Midbrain (tissue), 1 donor: ENCODE measurements at regions not wholly inside any gene's neighbourhood (a gene's known extent, or its start where the extent isn't known, plus 50 kb on each side); places are given as distances from the start of the nearest gene placed in this dataset.
A peak's percentile ranks its signal among the peaks of the same experiment; 100 is the strongest.
"Not testable (repeated sequence)": the region's sequence is repeated elsewhere in the genome, so short reads cannot be mapped to it uniquely, and the experiment has no call there.

Source experiments
- DNase-seq: peaks from one replicate; lab custom pipeline; 2025; lab: John Stamatoyannopoulos, UW

DNA sequence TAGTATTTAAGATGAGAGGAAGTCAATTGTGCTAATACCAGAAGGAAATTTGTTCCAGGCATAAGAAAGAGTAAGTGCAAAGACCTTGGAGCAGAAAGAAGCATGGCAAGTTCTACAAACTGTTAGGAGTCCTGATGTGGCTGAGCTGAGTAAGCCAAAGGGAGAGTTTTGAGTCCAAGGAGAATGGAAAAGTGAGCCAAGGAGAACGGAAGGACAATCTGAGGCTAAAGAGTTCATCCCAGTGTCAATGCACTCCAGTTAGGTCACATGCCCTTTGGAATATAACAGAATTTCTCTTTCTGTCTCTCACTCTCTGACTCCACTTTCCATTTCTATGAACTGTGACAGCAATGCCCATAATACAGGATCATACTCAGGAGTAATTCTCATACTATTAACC, 224.7 kb downstream of the CAAP1 start:
- no peak for DNase-seq

DNA sequence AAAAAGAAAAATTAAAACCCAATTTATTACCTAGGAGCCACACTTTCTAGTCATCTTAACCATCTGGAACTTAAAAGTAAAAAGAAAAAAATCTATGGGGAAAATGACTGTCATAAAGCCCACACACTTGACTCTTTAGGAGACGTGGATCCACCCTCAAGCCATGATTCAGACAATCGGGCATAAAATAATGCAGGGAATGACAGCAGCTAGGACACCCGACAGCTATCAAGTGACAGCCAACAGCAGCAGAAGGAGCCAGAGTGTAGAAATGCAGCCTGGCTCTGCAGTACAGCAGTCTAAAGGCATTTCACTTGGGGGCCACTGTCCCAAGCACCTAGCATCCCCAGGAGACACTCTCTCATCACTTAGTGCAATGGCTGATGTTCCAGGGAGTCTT, 226.9 kb downstream of the CAAP1 start:
- DNase-seq = no peak

DNA sequence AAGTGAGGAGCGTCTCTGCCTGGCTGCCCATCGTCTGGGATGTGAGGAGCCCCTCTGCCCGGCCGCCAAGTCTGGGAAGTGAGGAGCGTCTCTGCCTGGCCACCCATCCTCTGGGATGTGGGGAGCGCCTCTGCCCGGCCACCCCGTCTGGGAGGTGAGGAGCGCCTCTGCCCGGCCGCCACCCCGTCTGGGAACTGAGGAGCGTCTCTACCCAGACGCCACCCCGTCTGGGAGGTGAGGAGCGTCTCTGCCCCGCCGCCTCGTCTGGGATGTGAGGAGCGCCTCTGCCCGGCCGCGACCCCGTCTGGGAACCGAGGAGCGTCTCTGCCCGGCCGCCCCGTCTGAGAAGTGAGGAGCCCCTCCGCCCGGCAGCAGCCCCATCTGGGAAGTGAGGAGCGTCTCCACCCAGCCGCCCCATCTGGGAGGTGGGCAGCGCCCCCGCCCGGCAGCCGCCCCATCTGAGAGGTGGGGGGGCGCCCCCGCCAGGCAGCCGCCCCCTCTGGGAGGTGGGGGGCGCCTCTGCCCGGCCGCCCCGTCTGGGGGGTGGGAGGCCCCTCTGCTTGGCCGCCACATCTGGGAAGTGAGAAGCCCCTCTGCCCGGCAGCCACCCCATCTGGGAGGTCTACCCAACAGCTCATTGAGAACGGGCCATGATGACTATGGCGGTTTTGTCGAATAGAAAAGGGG, 228.4 kb downstream of the CAAP1 start:
- not testable (repeated sequence) for DNase-seq

DNA sequence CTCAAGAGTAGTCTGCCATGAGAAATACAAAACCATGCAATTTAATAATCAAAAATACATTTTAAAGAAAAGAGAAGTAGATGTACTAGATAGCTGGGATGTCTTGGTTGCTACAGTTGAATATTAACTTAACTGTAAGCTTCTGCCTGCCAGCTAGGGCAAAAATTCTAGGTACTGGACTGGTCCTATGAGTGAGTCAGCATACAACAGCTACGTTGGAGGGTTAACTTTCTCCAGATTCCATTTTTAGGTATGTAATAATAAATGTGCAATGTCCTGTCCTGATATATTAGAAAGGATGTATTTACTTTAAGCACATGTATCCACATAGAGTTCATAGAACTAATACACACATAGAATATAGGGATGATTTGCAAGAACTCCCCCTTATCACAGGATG, 230.1 kb downstream of the CAAP1 start:
- DNase-seq = no peak

DNA sequence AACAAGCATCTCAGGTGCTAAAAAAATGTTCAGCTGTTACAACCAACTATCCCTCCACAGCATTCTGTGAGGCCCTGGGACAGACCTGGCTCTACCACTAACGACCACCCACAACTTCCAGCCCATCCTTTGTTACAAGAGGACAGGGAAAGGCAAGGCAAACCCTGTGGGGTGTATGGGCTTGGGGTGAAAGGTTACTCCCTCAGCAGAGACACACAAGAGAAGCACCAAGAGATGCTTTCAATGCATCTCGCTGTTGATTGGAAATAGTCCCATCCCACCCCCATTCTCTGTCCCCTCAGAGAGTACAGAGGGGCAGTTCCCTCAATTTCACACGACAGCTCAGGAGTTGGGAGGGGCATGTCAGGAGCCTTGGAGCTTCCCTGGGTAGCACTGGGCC, 234.1 kb downstream of the CAAP1 start:
- DNase-seq = no peak

DNA sequence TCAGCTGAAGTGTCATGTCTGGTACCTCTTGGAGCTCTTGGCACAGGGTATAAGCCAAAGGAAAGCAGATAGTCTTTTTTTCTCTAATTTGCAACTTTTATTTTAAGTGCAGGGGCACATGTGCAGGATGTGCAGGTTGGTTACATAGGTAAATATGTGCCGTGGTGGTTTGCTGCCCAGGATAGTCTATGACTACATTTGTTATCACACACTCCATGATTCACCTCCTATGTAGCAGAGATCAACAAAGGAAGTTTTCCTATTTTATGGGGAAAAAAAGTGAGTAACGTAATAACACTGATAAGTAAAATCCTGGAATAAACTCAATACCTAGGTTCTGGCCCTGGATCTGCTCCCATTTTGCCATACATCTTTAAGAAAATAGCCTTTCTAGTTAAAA, 234.6 kb downstream of the CAAP1 start:
- no peak for DNase-seq

DNA sequence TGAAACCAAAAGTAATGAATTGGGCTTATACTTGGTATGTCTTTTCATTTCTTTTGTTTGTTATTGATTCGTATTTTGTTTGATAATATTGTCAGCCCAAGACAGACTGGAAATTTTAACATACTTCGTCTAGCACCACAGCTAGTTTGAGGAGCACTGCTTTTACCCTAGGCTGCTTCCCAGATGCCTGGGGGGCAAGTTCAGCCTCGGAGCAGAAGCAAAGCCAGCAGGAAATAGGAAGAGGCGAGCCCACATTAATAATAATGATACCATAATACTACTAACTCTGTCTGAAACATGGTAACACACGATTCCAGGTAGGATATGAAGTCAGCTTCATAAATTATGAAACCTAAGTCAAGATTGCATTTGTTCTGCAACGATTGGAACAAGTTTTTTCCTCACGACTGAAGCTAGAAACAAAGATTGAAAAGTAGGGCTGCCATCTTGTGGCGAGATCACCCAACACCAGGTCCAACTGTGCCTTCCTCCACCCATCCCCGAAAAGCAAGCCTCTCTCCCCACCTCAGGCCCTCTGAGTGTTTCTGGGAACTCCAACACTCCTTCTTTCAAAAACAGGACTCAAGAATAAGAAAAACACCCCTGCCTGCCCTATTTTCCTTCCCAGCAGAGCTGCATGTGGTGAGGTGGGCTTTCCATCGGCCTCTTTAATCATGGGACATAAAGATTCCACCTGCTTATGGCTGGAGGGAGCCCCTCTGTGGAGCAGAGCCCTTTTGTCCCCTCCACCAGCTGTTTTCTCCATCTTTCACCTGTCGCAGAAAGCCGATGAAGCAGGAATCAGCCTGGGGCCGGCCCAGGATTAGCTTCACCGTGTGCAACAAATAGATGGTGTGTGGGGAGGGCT, 236.4 kb downstream of the CAAP1 start:
- peak; percentile 53 for DNase-seq

DNA sequence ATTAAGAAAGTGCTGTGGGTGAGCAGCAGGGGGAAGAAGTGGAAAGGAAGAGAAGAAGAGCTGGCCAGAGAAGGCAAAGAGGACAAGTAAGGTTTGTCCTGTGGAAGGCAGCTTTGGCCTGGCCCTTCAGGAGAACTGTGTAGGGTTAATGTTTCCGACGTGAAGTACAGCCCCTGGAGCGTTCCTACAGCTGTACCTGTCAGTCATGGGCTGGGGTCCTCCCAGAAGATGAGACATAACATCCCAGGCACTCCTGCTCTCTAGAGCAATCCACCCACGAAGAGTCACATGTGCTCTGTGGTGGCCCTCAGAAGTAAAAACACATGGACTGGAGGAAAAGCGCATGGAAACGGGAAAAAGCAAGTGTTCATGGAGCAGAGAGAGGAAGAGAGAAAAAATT, 237.4 kb downstream of the CAAP1 start:
- no peak for DNase-seq

DNA sequence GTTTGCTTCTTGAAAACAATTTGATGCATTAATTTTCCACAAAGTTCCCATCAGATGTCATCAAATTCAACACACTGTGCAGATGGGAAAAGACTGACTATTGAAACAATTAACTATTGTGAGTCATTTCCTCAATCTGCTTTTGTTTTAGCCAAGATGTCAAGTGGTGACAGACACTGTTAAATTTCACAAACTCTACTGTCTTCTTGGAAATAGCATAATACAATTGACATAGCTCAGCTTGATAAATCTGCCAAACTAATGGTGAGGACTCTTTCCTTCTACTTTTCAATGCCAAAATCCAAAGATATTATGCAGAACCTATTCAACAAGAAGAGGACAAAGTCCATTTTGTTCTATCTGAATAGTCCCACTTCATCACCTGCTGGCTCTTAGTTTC, 242.3 kb downstream of the CAAP1 start:
- DNase-seq = no peak

DNA sequence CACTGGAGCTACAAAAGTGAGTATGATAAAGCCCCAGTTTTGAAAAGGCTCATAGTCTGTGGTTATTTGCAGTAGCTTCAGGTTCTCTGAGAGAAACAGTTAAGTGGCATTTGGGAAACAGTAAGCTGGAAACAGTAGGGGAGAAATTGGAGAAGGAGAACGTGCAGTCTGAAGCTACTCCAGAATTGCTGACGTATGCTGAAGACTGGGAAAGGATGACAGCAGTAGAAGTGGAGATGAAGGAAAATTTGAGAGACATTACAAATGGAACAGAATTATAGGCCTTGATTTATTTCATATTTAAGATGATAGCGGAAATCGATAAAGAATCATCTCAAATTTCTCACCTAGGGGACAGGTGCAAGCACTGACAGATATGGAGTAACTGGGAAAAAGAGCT, 248.8 kb downstream of the CAAP1 start:
- no peak for DNase-seq

DNA sequence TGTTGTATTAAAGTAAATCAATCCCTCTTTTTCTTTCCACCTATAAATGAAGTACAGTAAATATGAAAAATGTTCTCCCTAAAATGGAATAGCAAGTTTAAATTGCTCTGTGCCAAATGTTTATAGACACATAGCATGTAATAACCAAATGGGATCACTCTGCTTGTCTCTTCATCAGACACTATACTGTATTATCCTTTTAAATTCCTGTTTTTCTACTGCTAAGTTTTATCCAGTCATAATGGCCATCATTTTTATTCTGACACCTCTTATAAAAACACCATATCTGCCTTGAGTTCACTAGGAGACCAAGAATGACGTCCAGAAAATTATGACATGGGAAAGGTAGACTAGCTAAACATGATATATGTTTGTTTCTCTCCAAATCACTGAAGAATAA, 252.8 kb downstream of the CAAP1 start:
- no peak for DNase-seq

DNA sequence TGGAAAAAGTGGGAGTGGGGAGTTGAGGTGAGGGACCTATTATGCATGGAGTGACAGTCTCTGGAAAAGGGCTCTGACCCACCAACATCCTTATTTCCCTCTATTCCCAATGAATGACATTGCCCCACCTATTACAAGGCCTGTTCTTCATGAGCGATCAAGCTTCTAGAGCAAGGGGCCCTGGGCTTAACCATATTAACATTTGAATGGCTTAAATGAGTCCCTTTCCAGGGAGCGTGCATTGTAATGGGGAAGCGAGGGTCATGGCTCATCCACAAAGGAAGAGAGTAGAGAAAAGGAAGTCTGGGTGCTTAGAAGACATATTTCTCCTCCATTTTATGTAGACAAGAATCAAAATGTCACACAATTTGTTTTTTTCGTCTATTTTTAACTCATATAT, 255.5 kb downstream of the CAAP1 start:
- no peak for DNase-seq

DNA sequence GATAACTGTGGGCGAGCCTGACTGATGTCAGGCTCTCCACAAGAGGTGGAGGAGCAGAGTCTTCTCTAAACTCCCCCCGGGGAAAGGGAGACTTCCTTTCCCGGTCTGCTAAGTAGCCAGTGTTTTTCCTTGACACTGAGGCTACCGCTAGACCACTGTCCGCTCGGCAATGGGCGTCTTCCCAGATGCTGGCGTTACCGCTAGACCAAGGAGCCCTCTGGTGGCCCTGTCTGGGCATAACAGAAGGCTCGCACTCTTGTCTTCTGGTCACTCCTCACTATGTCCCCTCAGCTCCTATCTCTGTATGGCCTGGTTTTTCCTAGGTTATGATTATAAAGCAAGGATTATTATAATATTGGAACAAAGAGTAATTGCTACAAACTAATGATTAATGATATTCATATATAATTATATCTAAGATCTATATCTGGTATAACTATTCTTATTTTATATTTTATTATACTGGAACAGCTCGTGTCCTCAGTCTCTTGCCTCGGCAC, 278.7 kb downstream of the CAAP1 start:
- not testable (repeated sequence) for DNase-seq

DNA sequence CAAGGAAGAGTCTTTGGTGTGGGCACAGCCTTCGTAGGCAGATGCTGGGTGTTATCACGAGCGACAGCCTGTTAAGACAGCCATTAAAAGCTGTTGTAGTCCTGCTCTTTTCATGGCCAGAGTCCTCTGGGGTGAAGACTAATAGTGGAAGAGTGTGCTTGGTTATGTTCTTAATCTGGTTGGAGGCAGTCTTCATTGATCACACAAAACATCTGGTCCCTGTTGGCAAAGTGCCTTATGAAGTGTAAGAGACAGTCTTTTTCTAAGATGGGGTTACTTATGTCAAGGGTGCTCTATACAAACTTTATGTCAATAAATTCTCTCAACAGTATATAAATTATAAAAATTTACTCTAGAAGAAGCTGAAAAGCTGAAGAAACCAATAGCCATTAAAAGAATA, 280.4 kb downstream of the CAAP1 start:
- DNase-seq = no peak

DNA sequence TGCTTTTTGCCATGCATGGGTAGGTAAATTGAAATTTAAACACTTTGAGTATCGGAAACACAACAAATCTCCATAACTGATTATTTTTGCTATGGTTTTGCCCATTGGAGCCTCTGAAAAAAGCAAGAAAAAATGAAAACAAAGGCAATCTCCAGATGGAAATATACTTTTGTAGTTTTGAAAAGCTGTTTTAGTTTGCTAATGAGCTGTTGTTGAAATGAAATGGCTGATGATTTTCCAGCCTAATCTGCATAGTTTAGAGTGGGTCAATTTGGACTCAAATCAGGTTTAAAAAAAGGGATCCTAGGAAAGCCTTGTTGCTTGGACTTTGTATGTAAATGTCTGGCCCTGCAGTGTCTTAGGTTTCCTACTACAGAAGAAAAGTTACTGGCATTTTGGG, 285.8 kb downstream of the CAAP1 start:
- no peak for DNase-seq

DNA sequence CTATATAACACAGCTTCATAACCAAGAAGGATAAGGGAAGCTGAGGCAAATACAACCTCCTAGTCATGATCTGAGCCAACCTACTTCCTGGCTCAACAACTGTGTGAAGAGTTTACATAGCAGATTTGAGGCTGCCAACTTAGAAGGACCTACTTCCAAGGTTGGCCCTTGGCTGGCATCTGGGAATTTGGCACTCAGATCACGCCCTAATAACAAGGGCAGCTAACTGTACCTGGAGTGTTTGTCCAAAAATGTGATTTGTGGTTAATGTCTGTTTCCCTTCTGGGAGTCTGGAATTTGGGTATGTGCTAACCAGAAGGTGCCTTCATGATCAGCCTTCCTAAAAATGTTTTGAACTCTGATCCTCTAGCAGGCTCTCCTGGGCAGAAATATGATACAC, 287.2 kb downstream of the CAAP1 start:
- no peak for DNase-seq

DNA sequence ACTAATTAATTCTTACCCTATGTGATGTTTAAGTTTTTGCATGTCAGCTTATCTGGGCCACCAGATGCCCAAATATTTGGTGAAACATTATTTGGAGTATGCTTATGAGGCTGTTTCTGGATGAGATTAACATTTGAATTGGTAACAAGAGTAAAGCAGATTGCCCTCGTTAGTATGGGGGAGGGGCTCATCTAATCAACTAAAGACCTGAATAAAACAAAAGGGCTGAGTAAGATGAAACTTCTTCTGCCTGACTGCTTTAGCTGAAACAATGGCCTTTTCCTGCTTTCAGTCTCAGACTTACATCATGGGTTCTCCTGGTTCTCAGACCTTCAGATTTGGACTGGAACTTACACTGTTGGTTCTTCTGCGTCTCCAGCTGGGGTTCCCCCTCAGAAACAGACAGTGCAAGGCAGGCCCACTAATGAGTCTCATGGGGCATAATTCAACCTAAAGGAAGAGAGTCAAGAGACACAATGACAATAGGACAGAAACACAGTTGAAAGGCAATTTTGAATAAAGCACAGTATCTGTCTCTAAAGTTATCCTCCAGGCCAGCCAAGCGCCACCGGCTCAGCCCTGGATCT, 288.4 kb downstream of the CAAP1 start:
- DNase-seq = no peak

DNA sequence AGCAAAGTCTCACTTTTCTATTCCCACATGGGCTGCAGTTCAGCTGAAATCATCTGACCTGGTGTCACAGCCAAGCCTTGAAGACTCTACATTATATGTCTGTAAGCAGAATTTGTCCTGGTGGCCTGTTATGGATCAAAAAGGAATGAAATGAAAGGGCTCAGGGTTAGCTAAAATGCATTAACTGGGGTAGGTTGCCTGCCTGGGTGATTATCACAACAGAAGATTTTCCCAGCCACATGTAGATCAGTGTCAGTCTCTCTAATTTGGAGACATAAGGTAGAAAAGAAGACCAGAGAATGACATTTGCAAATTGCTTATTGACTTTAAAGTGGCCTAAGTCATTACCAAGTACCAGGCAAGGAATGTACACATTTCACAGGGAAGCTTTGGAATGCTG, 289.0 kb downstream of the CAAP1 start:
- no peak for DNase-seq

DNA sequence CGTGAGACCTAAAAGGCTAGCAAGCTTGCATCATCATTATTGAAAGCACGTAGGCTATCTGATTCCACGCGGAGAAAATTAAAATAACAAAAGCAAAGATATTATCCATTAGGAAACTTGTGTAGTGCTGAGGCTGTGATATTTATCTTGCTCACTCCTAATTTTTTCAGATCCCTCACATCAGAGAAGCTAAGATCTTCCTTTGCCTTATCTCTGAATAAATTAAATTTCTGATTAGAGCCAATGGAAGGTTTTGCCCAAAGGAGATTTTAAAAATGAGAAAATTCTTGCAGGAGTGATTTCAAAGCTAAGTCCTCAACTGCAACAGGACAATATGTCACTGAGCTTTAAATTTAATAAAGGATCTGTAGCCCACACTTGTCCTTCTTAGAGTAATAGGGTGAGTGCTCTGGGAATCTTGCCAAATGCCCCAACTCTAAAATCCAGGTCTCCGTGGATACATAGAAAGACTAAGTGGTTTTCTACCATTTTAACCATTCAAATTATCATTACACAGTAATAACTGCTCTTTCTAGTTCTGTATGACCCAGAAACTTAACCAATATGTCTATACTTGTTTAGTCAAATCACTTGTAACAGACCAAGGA, 295.0 kb downstream of the CAAP1 start:
- no peak for DNase-seq

DNA sequence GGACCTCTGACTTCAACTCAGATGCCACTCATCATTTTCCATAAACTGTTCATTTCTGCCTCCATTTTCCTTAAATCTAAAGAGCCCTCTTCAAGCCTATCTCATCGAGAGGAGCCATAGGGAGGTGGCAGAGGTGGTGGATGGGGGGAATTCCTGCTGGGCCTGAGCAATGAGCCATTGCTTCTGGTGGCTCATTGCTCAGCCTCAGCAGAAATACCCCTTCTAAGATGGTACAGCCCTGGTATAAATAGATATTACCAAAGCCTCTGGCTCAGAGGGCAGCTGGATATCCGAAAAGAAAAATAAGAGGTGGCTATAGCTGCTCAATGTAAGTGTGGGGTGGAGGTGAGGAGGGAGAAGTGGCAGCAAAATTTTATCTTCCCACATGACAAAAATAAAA, 313.5 kb downstream of the CAAP1 start:
- no peak for DNase-seq

DNA sequence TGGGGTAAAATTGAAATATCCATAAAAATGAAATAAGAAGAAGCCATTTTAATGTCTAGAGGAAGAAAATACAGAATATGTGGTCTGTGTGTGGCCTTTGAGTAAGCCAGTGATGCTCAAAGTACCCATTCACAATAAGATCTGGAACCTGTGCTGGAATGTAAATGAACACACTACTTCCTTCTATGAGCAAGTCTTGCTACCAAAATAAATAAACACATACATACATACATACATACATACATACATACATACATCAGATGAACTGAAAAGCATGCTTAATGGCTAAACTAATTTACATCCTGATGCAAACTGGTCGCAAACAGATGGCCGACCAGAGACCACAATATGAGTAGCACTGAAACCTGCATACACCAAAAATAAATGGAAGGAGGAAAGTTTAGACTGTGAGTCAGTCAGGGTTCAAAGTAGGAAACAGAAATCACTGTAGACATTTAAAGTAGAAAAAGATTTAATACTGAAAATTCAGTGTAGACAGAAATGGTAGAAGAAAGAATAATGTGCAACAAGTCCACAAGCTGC, 317.6 kb downstream of the CAAP1 start:
- DNase-seq = no peak

DNA sequence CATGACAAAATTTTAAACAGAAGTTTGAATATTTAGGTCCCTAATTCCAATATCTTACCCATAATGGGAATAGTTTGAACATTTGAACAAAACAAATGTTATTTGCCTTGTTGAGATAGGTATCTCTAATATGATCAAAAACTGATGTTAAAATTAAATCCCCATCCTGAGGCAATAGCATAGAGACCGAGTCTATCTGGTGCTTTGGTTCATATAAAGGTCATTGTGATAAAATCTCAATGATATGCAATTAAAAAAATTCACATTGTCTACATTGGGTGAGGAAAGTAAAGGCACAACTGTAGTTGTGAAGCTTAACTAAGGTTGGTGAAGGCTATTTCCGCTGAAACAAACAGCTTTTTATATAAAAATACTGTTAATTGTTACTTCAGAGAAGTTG, 318.3 kb downstream of the CAAP1 start:
- no peak for DNase-seq
